ENCODE measurements at regions not wholly inside any gene's neighbourhood (a gene's known extent, or its start where the extent isn't known, plus 50 kb on each side); places are given as distances from the start of the nearest gene placed in this dataset.

DNA sequence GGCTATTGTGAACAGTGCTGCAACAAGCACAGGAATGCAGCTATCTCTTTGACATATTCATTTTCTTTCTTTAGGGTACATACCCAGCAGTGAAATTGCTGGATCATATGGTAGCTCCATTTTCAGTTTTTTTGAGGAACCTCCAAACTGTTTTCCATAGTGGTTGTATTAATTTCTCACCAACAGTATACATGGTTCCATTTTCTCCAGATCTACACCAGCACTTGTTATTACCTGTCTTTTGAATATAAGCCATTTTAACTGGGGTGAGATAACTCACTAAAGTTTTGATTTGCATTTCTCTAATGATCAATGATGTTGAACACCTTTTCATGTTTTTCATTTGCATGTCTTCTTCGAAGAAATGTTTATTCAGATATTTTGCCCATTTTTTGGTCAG lies 241.1 kb upstream of the AGTR2 start:
- Histone ChIP-seq H2BK120ac (ENCODE audit: low read depth, low read length) (no peak overlapping the region), H3K79me1 (ENCODE audit: low read depth in 1 of 2, low read length in 2 of 2) (no peaks in the 10 kb centered on the region), H3K56ac (ENCODE audit: extremely low read depth, insufficient read depth, low read length) (no peak overlapping the region), H2BK20ac (ENCODE audit: low read depth, low read length) (no peak overlapping the region), H3K27ac (ENCODE audit: insufficient read depth, low read length) (no peak overlapping the region), H3K4me1 (ENCODE audit: control insufficient read depth, insufficient read depth, low read length) (no peaks in the 10 kb centered on the region), H4K91ac (ENCODE audit: insufficient read depth, low read depth, low read length) (no peak overlapping the region), H4K20me1 (ENCODE audit: insufficient read depth, low read length) (no peaks in the 10 kb centered on the region), H2AK9ac (replicated peaks; ENCODE audit: low read depth, low read length, poor library complexity) (no peak overlapping the region), H4K5ac (ENCODE audit: low read depth, low read length) (no peak overlapping the region), H3K18ac (ENCODE audit: low read depth, low read length) (no peak overlapping the region), H3K23ac (ENCODE audit: low read depth, low read length) (no peak overlapping the region), H2AFZ (replicated peaks; ENCODE audit: low read length, poor library complexity) (no peak overlapping the region), H2BK15ac (ENCODE audit: low read depth, low read length) (no peak overlapping the region), H2BK5ac (ENCODE audit: low read depth, low read length, poor library complexity, severe bottlenecking) (no peak overlapping the region), H3K36me3 (ENCODE audit: control insufficient read depth, insufficient read depth, low read length) (no peaks in the 10 kb centered on the region), H3K9ac (ENCODE audit: low read depth, low read length) (no peak overlapping the region), H3K4me2 (ENCODE audit: low read depth, low read length) (no peak overlapping the region), H3K27me3 (ENCODE audit: control insufficient read depth, insufficient read depth, low read length) (no peaks in the 10 kb centered on the region), H3K9me1 (ENCODE audit: insufficient read depth, low read length) (no peaks in the 10 kb centered on the region), H3K4ac (ENCODE audit: low read depth, low read length) (no peak overlapping the region), H4K8ac (ENCODE audit: low read depth in 2 of 2, low read length in 2 of 2) (no peak overlapping the region), H2AK5ac (ENCODE audit: low read depth, low read length) (no peak overlapping the region), H3K9me3 (ENCODE audit: control insufficient read depth, insufficient read depth, low read length) (peaks cover 14% of the 10 kb centered on the region), H3K4me3 (ENCODE audit: insufficient read depth, low read depth, low read length) (no peak overlapping the region), H3K14ac (replicated peaks; ENCODE audit: low read depth, low read length) (no peak overlapping the region)
- BruUV-seq (replicated peaks) = no TSS peak
- dilution Hi-C loops (cut with HindIII; ENCODE audit: low sequenced_read_pairs, unreplicated experiment) = no loop called here
- ATAC-seq (ENCODE audit: low read depth) = no peak
- DNase-seq = no peak
- TF ChIP-seq CHD1 (IDR thresholded peaks at IDR 0.05; ENCODE audit: low read depth, low read length) (no peak), SMC3 (IDR thresholded peaks at IDR 0.05; ENCODE audit: low read depth, low read length) (no peak), MXI1 (IDR thresholded peaks at IDR 0.05; ENCODE audit: borderline replicate concordance, low read depth, low read length) (no peak), MAZ (IDR thresholded peaks at IDR 0.05; ENCODE audit: borderline replicate concordance, low read depth, low read length) (no peak), RCOR1 (IDR thresholded peaks at IDR 0.05; ENCODE audit: insufficient replicate concordance, low read length) (no peak), MAFK (IDR thresholded peaks at IDR 0.05; ENCODE audit: low read depth, low read length) (no peak), POLR2A (IDR thresholded peaks at IDR 0.05; ENCODE audit: low read depth, low read length) (no peak), FOS (IDR thresholded peaks at IDR 0.05; ENCODE audit: low read depth, low read length) (no peak), RAD21 (IDR thresholded peaks at IDR 0.05; ENCODE audit: low read length) (no peak), NFE2L2 (IDR thresholded peaks at IDR 0.05; ENCODE audit: low read depth, low read length) (no peak), BHLHE40 (IDR thresholded peaks at IDR 0.05; ENCODE audit: low read depth, low read length) (no peak), CEBPB (IDR thresholded peaks at IDR 0.05; ENCODE audit: low read depth, low read length) (no peak), RFX5 (IDR thresholded peaks at IDR 0.05; ENCODE audit: low read depth, low read length) (no peak)
- TF ChIP-seq, protein P1, sequence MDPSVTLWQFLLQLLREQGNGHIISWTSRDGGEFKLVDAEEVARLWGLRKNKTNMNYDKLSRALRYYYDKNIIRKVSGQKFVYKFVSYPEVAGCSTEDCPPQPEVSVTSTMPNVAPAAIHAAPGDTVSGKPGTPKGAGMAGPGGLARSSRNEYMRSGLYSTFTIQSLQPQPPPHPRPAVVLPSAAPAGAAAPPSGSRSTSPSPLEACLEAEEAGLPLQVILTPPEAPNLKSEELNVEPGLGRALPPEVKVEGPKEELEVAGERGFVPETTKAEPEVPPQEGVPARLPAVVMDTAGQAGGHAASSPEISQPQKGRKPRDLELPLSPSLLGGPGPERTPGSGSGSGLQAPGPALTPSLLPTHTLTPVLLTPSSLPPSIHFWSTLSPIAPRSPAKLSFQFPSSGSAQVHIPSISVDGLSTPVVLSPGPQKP (IDR thresholded peaks at IDR 0.05; ENCODE audit: borderline replicate concordance, low read depth, low read length) = no peak
- TF ChIP-seq, protein P2, sequence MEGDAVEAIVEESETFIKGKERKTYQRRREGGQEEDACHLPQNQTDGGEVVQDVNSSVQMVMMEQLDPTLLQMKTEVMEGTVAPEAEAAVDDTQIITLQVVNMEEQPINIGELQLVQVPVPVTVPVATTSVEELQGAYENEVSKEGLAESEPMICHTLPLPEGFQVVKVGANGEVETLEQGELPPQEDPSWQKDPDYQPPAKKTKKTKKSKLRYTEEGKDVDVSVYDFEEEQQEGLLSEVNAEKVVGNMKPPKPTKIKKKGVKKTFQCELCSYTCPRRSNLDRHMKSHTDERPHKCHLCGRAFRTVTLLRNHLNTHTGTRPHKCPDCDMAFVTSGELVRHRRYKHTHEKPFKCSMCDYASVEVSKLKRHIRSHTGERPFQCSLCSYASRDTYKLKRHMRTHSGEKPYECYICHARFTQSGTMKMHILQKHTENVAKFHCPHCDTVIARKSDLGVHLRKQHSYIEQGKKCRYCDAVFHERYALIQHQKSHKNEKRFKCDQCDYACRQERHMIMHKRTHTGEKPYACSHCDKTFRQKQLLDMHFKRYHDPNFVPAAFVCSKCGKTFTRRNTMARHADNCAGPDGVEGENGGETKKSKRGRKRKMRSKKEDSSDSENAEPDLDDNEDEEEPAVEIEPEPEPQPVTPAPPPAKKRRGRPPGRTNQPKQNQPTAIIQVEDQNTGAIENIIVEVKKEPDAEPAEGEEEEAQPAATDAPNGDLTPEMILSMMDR (conservative IDR thresholded peaks at IDR 0.05; ENCODE audit: low read depth, low read length) = no peak
- TF ChIP-seq, protein P3, sequence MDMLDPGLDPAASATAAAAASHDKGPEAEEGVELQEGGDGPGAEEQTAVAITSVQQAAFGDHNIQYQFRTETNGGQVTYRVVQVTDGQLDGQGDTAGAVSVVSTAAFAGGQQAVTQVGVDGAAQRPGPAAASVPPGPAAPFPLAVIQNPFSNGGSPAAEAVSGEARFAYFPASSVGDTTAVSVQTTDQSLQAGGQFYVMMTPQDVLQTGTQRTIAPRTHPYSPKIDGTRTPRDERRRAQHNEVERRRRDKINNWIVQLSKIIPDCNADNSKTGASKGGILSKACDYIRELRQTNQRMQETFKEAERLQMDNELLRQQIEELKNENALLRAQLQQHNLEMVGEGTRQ (IDR thresholded peaks at IDR 0.05; ENCODE audit: low read depth, low read length) = no peak
- POLR2A ChIA-PET (ENCODE audit: unreplicated experiment) = no interaction called here
- CTCF ChIA-PET = no interaction called here
- in situ Hi-C loops (cut with MboI; ENCODE audit: low sequenced_read_pairs) = no loop called here
- intact Hi-C loops (cut with micrococcal nuclease) = no loop called here
- no CpG with 5 or more reads among the region's 1 CpG for WGBS, 2 experiments (ENCODE audit: extremely low coverage in 2 of 2, insufficient read length in 1 of 2)
